Activated CD4-positive, alpha-beta T cell treated with anti-CD3 and anti-CD28 coated beads, Interleukin-2, Interleukin-6, amounts not matched to agents 100 ng/mL and 50 ng/mL, durations not matched to agents 16 hours and 8 hours (primary cell): ENCODE measurements at regions not wholly inside any gene's neighbourhood (a gene's known extent, or its start where the extent isn't known, plus 50 kb on each side); places are given as distances from the start of the nearest gene placed in this dataset.

Source experiments
- DNase-seq: peaks from one replicate; pipeline ENCODE4 v3.0.0-alpha.2; 2020

GRCh38 chr12:41869432-41869831 is 275.2 kb downstream of the GXYLT1 start:
- no peak for DNase-seq

GRCh38 chr12:41866878-41867430 is 277.7 kb downstream of the GXYLT1 start:
- DNase-seq: no peak

- no peak for DNase-seq
These were observed 288.4 kb downstream of the GXYLT1 start for GRCh38 chr12:41856228-41856627.

GRCh38 chr12:41850046-41850445 is 294.6 kb downstream of the GXYLT1 start:
- no peak for DNase-seq

GRCh38 chr12:41846718-41847117 is 298.0 kb downstream of the GXYLT1 start:
- DNase-seq: no peak

GRCh38 chr12:41836416-41836815 is 308.3 kb downstream of the GXYLT1 start:
- no peak for DNase-seq

GRCh38 chr12:41835556-41835955 is 309.1 kb downstream of the GXYLT1 start:
- no peak for DNase-seq

- no peak for DNase-seq
These were observed 324.7 kb downstream of the GXYLT1 start for GRCh38 chr12:41819948-41820347.

GRCh38 chr12:41804026-41804425 is 340.6 kb downstream of the GXYLT1 start:
- DNase-seq: no peak

GRCh38 chr12:41802803-41803202 is 341.9 kb downstream of the GXYLT1 start:
- no peak for DNase-seq

- DNase-seq: no peak
These were observed 343.4 kb downstream of the GXYLT1 start for GRCh38 chr12:41801261-41801660.

- DNase-seq: no peak
These were observed 345.0 kb downstream of the GXYLT1 start for GRCh38 chr12:41799671-41800070.

- no peak for DNase-seq
These were observed 348.8 kb downstream of the GXYLT1 start for GRCh38 chr12:41795910-41796309.

- DNase-seq: no peak
These were observed 349.5 kb downstream of the GXYLT1 start for GRCh38 chr12:41795051-41795600.

- DNase-seq: no peak
These were observed 350.3 kb downstream of the GXYLT1 start for GRCh38 chr12:41794336-41794735.

GRCh38 chr12:41784957-41785356 is 359.7 kb downstream of the GXYLT1 start:
- no peak for DNase-seq

GRCh38 chr12:41778934-41779333 is 365.7 kb downstream of the GXYLT1 start:
- no peak for DNase-seq

GRCh38 chr12:41777064-41777790 is 367.4 kb downstream of the GXYLT1 start:
- DNase-seq: no peak

GRCh38 chr12:41772478-41772877 is 372.2 kb downstream of the GXYLT1 start:
- no peak for DNase-seq

GRCh38 chr12:41769810-41770209 is 374.9 kb downstream of the GXYLT1 start:
- no peak for DNase-seq

GRCh38 chr12:41768456-41768855 is 376.2 kb downstream of the GXYLT1 start:
- no peak for DNase-seq

- no peak for DNase-seq
These were observed 382.0 kb downstream of the GXYLT1 start for GRCh38 chr12:41762691-41763090.

- DNase-seq: no peak
These were observed 399.1 kb downstream of the GXYLT1 start for GRCh38 chr12:41745593-41745992.

- DNase-seq: no peak
These were observed 400.8 kb downstream of the GXYLT1 start for GRCh38 chr12:41743835-41744234.

GRCh38 chr12:41739066-41739465 is 405.6 kb downstream of the GXYLT1 start:
- DNase-seq: no peak
